ENCODE measurements at regions not wholly inside any gene's neighbourhood (a gene's known extent, or its start where the extent isn't known, plus 50 kb on each side); places are given as distances from the start of the nearest gene placed in this dataset.

DNA sequence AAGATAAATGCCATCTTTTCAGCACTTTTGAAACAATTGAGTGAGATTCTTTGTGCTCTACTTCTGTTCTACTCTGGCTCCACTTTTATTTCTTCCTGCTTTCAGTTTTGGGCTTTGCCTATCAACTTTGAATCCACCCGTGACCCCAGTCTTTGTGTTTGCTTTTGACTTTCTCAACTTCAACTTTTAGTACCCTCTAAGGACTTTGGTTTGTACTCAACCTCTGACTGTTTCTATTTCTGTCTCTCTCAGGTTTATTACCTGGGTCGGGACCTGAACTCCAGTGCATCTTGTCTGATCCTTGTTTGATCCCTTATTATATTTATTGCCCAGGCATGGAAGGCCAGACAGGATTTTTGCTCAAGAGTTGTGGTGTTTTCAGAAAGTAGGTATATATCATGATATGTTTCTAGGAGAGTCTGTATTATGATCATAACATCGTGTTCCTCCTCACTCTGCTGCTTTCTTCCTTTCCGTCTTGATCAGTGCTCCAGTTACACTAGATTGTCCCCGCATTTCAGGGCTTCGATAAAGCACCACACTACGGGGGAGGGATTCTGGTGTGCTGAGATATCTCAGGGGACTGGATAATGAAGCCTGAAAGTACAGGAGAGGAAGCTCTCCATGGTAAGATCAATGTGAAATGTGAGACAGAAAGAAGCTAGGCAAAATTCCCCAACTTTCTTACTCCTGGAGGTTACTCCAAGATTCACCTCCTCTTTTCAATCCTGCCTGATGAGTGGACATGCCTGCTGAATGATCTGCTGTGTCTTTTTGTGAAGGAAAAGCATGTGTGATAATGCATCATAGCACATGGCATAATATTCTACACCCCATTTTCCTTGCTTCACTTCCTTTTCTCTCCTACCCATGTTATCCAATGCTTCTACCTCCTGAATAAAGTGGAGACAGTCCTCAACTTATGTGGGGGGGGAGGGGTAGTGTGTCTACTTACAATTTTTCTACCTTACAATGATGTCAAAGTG is 155.5 kb upstream of the GRIN3A start:
- TF ChIP-seq, protein P1, sequence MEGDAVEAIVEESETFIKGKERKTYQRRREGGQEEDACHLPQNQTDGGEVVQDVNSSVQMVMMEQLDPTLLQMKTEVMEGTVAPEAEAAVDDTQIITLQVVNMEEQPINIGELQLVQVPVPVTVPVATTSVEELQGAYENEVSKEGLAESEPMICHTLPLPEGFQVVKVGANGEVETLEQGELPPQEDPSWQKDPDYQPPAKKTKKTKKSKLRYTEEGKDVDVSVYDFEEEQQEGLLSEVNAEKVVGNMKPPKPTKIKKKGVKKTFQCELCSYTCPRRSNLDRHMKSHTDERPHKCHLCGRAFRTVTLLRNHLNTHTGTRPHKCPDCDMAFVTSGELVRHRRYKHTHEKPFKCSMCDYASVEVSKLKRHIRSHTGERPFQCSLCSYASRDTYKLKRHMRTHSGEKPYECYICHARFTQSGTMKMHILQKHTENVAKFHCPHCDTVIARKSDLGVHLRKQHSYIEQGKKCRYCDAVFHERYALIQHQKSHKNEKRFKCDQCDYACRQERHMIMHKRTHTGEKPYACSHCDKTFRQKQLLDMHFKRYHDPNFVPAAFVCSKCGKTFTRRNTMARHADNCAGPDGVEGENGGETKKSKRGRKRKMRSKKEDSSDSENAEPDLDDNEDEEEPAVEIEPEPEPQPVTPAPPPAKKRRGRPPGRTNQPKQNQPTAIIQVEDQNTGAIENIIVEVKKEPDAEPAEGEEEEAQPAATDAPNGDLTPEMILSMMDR (IDR thresholded peaks at IDR 0.05; ENCODE audit: low read depth, low read length, poor library complexity, severe bottlenecking) = no peak
- no peak for TF ChIP-seq EZH2phosphoT487 (IDR thresholded peaks at IDR 0.05; ENCODE audit: borderline replicate concordance, low read length)

All from DOHH2 (cell line).